ENCODE measurements at regions not wholly inside any gene's neighbourhood (a gene's known extent, or its start where the extent isn't known, plus 50 kb on each side); places are given as distances from the start of the nearest gene placed in this dataset.
A peak's percentile ranks its signal among the peaks of the same experiment; 100 is the strongest.
"Not testable (repeated sequence)": the region's sequence is repeated elsewhere in the genome, so short reads cannot be mapped to it uniquely, and the experiment has no call there.

DNA sequence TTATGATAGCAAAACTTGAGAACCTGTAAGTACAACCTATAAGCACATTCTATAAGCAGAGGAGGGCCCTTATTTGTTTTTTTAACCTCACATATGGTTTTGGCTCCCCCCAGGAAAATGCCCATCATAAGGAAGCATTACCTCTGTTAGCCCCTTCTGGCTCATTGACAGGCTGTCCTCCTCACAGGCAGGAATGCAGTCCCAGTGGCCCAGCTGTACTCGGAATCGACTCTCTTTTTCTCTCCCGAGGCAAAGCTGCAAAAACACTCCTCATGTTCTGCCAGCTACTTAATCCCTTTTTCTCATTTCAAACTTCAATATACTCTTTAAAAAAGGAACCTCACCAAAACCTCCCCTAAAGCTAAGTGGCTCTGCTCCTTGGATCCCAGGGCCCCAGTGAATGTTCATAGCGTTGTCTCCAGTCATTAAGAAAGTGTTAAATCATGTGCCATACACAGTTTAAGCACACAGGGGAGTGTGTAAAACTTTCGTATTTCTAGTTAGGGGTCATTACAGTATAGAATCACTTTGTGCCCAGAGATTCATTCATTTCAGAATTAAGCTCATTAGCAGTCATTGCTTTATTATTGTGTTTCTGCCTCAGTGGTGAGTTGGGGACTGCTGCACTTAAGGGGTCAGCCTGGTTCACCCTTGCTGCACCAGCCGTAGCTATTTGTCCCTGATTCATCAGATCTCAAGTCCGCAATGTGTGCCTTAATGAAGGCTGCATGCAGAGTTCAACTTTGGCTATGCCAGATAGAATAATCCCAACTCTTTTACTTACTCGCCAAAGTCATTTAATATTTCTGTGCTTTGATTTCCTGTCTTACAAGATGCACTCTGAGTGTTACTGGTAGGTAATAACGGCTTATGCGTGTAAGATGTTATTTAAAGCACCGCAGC is 57.6 kb downstream of the JRKL start:
- peak; percentile 62 for DNase-seq (ENCODE audit: low spot score)

GRCh38 chr11:96448225-96448624 is 58.4 kb downstream of the JRKL start:
- peak; percentile 85 for DNase-seq (ENCODE audit: low spot score)

GRCh38 chr11:96456111-96456510 is 66.3 kb downstream of the JRKL start:
- no peak for DNase-seq (ENCODE audit: low spot score)

DNA sequence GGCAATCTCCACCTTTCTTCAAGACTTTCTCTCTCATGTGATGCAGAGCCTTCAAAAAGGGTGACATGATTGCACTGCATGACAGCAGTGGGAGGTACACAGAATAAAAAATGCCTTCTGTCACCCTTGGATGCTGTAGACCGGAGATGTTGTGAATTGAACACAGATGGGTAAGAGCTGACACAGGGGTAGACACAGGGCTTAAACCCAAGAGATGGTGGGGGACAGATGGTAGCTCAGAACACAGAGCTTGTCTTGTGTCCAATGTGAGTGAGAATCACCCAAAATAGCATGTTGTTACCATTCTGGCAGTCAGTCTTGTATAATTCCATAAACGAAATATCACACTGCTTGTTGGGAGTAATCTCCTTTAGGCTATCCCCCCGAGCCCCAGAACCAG is 69.9 kb downstream of the JRKL start:
- no peak for DNase-seq (ENCODE audit: low spot score)

GRCh38 chr11:96461871-96462270 is 72.1 kb downstream of the JRKL start:
- no peak for DNase-seq (ENCODE audit: low spot score)

- peak; percentile 72 for DNase-seq (ENCODE audit: low spot score)
Observed at GRCh38 chr11:96464700-96465307, 75.0 kb downstream of the JRKL start.

DNA sequence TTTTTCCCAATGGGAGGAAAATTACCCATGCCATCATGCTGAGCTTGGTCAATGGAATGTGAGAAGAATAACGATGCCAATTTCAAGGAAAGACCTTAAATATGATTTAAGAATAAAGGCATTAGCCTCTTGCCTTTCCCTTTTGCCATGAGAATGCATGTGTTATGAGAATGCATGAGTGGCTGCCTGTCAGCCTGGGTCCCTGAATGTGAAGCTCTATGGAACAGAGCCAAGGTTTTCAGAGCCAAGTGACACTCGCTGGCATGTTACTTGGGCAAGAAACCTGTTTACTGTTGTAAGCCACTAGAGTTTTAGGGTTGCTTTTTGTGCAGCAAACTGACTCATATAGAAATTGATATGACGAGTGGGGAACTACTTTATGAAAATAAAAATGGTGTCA is 75.7 kb downstream of the JRKL start:
- DNase-seq (ENCODE audit: low spot score): no peak

GRCh38 chr11:96466607-96467006 is 76.8 kb downstream of the JRKL start:
- DNase-seq (ENCODE audit: low spot score): no peak

DNA sequence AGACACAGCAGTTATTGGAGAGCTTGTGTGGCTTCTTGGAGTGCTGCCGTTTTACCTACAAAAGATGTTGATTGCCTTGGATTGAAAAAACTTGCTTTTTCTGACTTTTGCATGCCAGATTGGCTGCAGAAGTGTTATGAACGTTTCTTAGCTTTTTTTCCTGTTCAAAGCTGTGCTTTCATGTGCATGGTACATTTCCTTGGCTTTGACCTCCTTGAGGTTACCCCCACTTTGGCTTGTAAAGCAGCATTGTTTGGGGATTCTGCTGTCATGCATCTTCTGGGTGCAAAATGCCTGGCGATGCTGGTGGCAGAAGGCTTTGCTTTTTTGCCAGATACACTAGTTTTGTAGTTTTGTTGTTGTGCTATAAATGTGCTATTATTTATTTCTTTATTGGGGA is 80.0 kb downstream of the JRKL start:
- no peak for DNase-seq (ENCODE audit: low spot score)

- no peak for DNase-seq (ENCODE audit: low spot score)
Observed at GRCh38 chr11:96470521-96470920, 80.7 kb downstream of the JRKL start.

- no peak for DNase-seq (ENCODE audit: low spot score)
Observed at GRCh38 chr11:96472085-96472484, 82.3 kb downstream of the JRKL start.

DNA sequence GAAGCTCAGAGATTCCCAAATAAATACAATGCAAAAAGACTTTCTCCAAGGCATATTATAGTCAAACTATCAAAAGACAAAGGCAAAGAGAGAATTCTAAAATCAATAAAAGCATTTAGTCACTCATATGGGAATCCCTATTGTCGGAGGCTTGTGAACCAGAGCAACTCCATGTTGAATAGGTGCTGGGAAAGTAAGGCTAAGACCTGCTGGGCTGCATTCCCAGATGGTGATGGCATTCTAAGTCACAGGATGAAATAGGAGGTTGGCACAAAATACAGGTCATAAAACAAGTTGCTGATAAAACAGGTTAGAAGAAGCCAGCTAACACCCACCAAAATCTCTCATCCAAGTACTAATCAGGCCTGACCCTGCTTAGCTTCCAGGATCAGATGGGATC is 84.5 kb downstream of the JRKL start:
- no peak for DNase-seq (ENCODE audit: low spot score)

GRCh38 chr11:96481204-96481603 is 91.4 kb downstream of the JRKL start:
- DNase-seq (ENCODE audit: low spot score): no peak

DNA sequence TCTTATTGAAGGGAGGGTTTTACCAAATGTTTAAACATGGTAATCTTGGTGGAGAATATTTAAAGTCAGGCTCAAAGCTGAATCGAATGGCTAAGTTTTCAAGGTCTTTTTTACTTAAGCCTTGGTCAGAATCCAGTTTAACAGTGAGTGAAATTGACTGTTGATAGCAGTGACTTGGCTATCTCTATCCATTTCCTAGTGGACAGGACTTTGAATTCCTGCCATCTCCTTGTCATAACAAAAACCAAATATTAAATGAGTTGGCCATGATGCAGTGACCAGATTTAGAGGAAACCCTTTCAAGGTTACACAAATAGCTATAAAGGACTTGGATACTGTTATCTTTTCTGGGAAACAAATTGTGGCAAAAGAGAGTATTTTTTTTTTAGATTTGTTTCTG is 92.0 kb downstream of the JRKL start:
- DNase-seq (ENCODE audit: low spot score): no peak

GRCh38 chr11:96482193-96482592 is 92.4 kb downstream of the JRKL start:
- no peak for DNase-seq (ENCODE audit: low spot score)

- DNase-seq (ENCODE audit: low spot score): no peak
Observed at GRCh38 chr11:96483374-96483955, 93.7 kb downstream of the JRKL start.

- DNase-seq (ENCODE audit: low spot score): no peak
Observed at GRCh38 chr11:96484361-96484760, 94.5 kb downstream of the JRKL start.

GRCh38 chr11:96486890-96487611 is 97.2 kb downstream of the JRKL start:
- DNase-seq (ENCODE audit: low spot score): no peak

- DNase-seq (ENCODE audit: low spot score): not testable (repeated sequence)
Observed at GRCh38 chr11:96488911-96489310, 99.1 kb downstream of the JRKL start.

DNA sequence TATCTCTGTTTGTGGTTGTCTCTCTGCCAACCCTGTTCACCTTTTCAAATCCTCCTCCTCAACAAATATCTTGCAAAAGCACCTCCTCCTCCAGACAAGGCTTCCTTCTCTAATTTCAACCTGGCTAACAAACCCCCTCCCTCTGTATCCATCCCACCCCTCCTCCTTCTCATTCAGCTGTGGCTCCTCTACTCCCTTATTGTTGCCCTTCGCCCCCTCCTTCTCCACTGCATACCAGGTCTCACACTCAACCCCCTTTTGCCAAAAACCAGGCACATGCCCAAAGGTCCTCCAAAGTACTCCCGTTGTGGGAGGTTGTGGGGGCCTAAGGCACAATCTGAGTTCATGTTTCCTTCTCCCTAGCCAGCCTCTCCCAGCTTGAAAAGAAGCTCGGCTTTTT is 110.6 kb downstream of the JRKL start:
- no peak for DNase-seq (ENCODE audit: low spot score)

DNA sequence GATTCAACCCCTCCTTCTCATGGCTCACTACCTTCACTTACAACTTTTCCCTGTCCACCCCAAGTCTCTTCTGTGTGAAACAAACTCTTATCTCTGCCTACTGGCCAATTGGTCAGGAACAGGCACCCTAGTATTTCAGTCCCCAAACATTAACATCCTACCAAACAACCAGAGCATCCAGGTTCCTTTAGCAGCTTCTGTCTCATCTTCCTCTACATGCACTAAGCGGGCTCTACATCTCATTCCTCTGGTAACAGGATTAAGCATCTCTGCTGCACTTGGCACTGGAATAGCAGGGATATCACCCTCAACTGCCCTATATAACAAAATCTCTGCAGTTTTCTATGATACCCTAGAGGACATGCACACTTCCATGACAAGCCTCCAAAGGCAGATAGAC is 116.2 kb downstream of the JRKL start:
- no peak for DNase-seq (ENCODE audit: low spot score)

- DNase-seq (ENCODE audit: low spot score): no peak
Observed at GRCh38 chr11:96506953-96507354, 117.1 kb downstream of the JRKL start.

Measured in SK-N-DZ (cell line).